D341Med (cell line): ENCODE measurements at regions not wholly inside any gene's neighbourhood (a gene's known extent, or its start where the extent isn't known, plus 50 kb on each side); places are given as distances from the start of the nearest gene placed in this dataset.

ENCODE experiments used
- DNase-seq: peaks from one replicate; pipeline ENCODE4 v3.0.0; 2012; ENCODE audit warnings: low spot score

- DNase-seq: no peak
Observed at GRCh38 chr5:159759791-159760290, 156.4 kb upstream of the ADRA1B start.

- no peak for DNase-seq
Observed at GRCh38 chr5:159762921-159763320, 153.4 kb upstream of the ADRA1B start.

DNA sequence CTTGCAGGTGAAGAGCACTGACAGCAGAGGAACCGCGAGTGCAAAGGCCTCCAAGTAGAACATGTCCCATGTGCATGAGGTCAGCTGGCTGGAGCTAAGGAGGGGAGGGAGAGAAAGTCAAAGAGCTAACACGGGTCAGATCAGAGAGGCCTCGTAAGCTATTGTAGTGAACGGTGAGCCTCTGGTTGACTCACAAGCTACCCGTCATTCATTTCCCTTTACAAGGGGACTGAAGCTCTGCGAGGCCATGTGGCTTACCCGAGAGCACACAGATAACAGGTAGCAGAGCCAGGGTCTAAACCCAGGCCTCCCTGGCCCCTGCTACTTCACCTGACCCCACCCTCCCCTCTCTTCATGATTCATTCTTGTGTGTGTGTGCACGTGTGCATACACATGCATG lies 152.7 kb upstream of the ADRA1B start:
- no peak for DNase-seq

DNA sequence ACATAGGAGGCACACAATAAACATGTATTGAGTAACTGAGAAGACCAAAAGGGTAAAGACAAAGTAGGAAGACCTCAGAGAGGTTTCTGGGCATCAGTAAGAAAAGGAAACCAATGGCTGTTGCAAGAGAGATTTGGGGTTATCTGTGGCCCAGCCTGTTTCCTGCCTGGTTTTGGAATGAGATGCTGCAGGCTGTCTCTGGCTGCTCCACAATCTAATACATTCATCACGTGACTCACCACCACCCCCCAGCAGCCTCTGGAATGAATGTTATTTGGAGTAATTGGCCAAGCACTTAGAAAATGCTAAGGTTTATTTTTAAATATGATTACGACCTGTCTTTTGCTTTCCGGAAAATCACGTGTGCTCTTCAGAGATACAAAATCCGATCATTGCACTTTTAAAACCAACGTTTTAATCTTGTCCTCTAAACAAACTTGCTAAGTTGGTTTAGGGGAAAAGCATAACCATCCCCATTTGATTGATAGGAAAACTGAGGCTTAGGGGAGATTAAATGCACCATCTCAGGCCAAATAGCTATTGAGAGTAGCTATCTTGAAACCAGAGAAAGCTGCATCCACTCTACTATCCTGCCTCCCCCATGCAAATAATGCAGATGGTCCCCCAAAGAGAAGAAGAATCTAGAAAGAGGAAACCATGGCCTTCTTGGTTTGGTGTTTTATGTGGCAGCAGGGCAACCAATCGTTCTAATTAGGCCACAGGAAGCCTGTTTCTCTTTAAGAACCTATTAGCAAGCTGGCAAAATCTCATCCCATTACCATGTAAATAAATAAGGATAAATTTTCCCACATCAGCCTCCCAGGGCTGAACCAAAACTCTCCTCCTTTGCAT lies 151.8 kb upstream of the ADRA1B start:
- no peak for DNase-seq

- DNase-seq: no peak
Observed at GRCh38 chr5:159765135-159765433, 151.2 kb upstream of the ADRA1B start.

- DNase-seq: no peak
Observed at GRCh38 chr5:159765760-159766517, 150.3 kb upstream of the ADRA1B start.

- DNase-seq: no peak
Observed at GRCh38 chr5:159768243-159768642, 148.0 kb upstream of the ADRA1B start.

GRCh38 chr5:159772698-159773061 lies 143.6 kb upstream of the ADRA1B start:
- no peak for DNase-seq

DNA sequence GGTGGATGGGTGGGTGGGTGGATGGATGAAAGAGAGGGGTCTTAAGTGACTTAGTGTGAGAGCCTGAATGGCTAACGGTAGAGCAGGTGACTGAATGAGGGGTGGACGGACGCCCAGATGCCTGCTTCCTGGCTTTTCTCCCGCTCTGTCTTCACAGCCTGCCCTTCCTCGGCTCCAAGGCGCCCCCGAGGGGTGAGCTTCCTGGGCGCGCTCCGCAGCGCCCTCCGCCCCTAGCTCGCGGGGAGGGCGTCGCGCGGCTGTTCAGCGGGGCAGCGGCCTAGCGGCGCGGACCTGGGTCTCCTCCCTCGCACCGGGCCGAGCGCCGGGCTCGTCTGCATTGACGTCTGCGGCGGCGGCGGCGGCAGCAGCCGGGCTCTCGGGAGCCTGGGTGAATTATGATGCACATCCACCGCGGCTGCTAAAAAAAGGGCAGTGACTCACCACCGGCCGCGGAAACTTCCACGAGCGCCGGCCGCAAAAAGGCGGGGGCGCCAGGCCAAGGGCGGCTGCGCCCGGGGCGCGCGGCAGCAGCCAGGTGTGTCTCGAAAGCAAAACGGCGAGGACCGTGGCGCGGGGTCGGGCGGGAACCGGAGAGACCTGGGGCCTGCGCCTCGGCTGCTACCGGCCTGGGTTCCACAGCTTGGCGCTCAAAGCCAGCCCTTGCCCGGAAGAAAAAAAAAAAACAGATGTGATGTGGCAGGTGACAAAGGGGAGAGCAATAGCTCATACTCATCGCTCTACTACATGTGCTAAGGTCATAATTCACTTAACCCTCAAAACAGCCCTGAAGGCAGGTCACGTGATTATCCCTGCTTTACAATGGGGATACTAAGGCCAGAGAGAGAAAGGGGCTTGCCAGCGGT lies 143.0 kb upstream of the ADRA1B start:
- DNase-seq: peak; percentile 82

DNA sequence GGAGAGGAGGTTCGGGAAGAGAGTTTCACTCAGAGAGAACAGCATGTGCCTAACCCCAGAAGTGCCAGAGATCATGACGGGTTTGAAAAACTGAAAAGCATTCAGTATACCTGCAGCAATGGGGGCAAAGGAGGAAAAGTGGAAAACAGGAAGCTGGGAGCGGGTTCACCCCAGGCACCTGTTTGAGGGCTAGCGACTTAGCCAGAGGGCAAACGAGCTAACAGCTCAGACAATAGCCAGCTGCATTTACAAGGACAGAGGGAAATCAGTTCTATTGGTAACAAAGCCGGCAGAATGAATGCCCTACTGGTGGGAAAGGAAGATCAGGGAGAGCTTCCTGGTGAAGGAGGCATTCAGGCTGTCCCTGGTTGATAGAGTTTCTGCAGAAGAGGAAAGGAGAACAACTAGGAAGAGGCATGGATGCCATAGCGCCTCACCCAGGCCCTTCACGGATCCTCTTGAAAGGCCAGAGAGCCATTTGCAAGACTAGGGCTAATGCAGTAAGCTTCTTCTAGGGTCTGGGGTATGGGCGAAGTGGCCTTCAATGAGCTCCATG lies 141.7 kb upstream of the ADRA1B start:
- no peak for DNase-seq

GRCh38 chr5:159775890-159776289 lies 140.4 kb upstream of the ADRA1B start:
- DNase-seq: no peak

- no peak for DNase-seq
Observed at GRCh38 chr5:159777049-159777660, 139.1 kb upstream of the ADRA1B start.

DNA sequence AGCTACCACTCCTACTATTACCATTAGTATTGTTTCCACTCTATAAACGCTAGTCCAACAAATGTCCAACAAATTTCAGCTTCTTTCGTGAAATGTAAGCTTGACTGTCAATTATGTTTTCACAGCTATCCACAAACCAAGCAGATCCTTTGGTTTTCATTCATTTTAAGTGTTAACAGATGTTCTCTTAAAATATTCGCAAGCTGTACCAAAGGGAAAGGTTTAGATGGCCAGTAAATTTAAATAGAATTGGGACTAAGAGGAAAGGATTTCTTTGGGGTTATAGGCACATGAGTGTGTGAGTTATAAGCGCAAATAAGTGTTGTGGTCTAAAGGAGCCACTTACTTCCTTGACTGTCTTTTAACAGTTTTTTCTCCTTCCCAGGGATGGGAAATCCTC lies 136.8 kb upstream of the ADRA1B start:
- DNase-seq: no peak

- no peak for DNase-seq
Observed at GRCh38 chr5:159780246-159780645, 136.0 kb upstream of the ADRA1B start.

- no peak for DNase-seq
Observed at GRCh38 chr5:159781626-159782157, 134.6 kb upstream of the ADRA1B start.

DNA sequence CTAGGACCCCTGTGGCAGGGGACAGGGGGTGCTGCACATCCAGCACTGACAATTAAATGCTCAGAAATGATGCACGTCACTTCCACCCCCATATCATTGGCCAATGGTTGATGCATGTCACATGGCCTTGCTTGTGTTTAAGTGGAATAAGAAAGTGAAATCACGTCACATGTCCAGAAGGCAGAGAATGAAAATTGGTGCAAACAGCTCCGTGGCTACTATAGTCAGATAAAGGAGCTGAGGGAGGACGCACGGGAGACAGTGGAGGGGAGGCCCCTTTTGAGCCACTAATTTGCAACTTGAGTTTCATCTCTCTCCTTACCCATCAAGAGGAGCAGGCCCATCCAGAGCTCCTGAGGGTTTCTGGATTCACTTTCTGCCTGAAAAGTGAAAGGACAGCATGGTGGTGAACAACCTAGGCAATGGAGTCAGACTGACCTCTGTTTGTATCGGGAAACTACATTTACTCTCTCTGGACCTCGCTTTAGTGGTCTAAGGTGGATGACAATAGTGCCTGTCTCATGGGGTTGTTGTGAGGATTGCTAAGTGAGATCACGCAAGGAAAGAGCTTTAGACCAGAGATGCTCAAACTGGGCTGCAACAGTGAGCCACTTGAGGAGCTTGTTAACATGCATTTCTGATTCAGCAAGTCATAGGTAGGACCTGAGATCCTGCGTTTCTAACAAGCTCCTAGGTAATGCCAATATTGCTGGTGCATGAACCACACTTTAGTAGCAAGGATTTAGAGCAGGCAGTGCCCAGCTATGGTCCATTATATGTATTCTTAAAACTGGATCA lies 133.9 kb upstream of the ADRA1B start:
- no peak for DNase-seq

GRCh38 chr5:159782995-159783300 lies 133.3 kb upstream of the ADRA1B start:
- no peak for DNase-seq

- no peak for DNase-seq
Observed at GRCh38 chr5:159783726-159784247, 132.5 kb upstream of the ADRA1B start.

GRCh38 chr5:159784993-159785392 lies 131.3 kb upstream of the ADRA1B start:
- no peak for DNase-seq

DNA sequence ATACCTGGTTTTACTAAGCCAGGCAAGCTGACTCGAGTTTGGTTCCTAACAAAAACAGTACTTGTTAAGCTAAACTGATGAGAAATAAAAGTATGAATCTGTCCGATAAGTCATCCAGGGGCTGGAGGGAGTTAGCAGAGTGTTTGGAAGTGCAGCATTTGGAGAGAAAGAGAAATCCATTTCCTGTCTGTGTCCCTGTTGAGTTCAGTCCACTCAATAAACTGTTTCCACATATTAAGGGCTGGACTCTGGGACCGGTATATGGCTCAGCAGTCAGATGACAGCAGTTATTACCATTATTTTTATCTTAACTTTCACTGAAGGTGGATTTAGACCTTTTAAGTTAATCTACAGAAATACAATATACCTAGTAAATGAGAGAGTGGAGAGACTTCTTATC lies 130.6 kb upstream of the ADRA1B start:
- no peak for DNase-seq

- DNase-seq: no peak
Observed at GRCh38 chr5:159786201-159786600, 130.1 kb upstream of the ADRA1B start.
